MM.1S (cell line): ENCODE measurements at regions not wholly inside any gene's neighbourhood (a gene's known extent, or its start where the extent isn't known, plus 50 kb on each side); places are given as distances from the start of the nearest gene placed in this dataset.

Source experiments
- EZH2 ChIP-seq: fragments of 300-600 bp; sonication (generic); optimal IDR thresholded peaks from 2 replicates; pipeline ENCODE3; 2017; ENCODE audit warnings: low read depth, mild to moderate bottlenecking, antibody characterized with exemption, low read length, mixed read lengths
- EZH2phosphoT487 ChIP-seq: fragments of 300-600 bp; sonication (generic); IDR thresholded peaks from 2 replicates; pipeline ENCODE4 v1.6.1; 2018; ENCODE audit warnings: antibody characterized with exemption, low read length
- TF ChIP-seq, protein P1 (sequence below): fragments of 300-600 bp; sonication (generic); IDR thresholded peaks from 2 replicates; pipeline ENCODE4 v1.5.1; 2016; ENCODE audit warnings: antibody characterized with exemption, low read length, mixed read lengths

DNA sequence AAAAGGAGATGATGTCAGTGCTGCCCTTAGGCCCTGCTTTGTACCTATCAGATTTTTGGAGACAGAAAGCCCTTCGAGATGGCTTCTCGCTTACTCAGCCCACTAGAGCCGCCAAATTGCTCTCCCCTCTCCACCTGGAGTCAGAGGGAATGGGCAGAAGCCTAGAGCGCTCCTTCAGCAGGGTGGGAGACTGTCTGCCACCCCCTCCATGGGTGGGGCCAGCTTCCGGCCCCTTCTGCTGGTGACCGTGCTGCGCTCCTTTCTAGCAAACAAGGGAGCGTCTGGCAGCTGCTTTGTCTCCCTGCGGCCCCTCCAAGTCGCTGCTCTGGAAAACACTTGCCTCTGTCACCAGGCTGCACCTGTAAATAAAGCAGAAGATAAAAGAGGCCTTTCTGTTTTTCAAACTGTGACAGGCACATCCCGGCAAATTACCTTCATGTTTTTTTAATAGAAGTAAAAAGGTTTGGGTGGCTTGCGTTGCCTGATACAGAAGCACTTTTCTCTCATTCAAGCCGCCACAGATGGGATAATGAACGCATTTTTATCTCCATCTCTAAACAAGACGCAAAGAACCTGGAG is 145.7 kb upstream of the NECTIN1 start:
- TF ChIP-seq, protein P1, sequence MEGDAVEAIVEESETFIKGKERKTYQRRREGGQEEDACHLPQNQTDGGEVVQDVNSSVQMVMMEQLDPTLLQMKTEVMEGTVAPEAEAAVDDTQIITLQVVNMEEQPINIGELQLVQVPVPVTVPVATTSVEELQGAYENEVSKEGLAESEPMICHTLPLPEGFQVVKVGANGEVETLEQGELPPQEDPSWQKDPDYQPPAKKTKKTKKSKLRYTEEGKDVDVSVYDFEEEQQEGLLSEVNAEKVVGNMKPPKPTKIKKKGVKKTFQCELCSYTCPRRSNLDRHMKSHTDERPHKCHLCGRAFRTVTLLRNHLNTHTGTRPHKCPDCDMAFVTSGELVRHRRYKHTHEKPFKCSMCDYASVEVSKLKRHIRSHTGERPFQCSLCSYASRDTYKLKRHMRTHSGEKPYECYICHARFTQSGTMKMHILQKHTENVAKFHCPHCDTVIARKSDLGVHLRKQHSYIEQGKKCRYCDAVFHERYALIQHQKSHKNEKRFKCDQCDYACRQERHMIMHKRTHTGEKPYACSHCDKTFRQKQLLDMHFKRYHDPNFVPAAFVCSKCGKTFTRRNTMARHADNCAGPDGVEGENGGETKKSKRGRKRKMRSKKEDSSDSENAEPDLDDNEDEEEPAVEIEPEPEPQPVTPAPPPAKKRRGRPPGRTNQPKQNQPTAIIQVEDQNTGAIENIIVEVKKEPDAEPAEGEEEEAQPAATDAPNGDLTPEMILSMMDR: no peak
- no peak for TF ChIP-seq EZH2
- TF ChIP-seq EZH2phosphoT487: no peak
